K562 (cell line): ENCODE measurements at regions not wholly inside any gene's neighbourhood (a gene's known extent, or its start where the extent isn't known, plus 50 kb on each side); places are given as distances from the start of the nearest gene placed in this dataset.

Source experiments
- CEBPB ChIP-seq: fragments of 450-650 bp; IDR thresholded peaks from 2 replicates; pipeline ENCODE4 v1.6.1; 2016; ENCODE audit warnings: missing genetic modification characterization, missing compliant biosample characterization
- CEBPG ChIP-seq, 3 experiments: fragments of 200-800 bp in 1 of 3; sonication (Bioruptor generic) in 1 of 3; sonication (generic) in 1 of 3; formaldehyde crosslinking in 1 of 3; IDR thresholded peaks in 2 of 3; conservative IDR thresholded peaks in 1 of 3; 2 replicates each; pipeline versions ENCODE4 v1.6.1 to v1.8.0; 2016 to 2022; ENCODE audit warnings: missing compliant biosample characterization in 2 of 3, missing genetic modification characterization in 2 of 3, mild to moderate bottlenecking in 1 of 3, missing genetic modification reagents in 1 of 3
- MGA ChIP-seq: fragments of 450-650 bp; IDR thresholded peaks from 2 replicates; pipeline ENCODE4 v1.6.1; 2016; ENCODE audit warnings: mild to moderate bottlenecking, moderate library complexity
- ZNF407 ChIP-seq: fragments of 450-650 bp; IDR thresholded peaks from 2 replicates; pipeline ENCODE4 v1.6.1; 2016; ENCODE audit warnings: low read depth

- TF ChIP-seq MGA (no peak), ZNF407 (no peak), CEBPG (CRISPR knock-in tag; IDR thresholded peaks at IDR 0.05) (no peak), CEBPG (tag; conservative IDR thresholded peaks at IDR 0.05 in 1 of 2, IDR thresholded peaks at IDR 0.05 in 1 of 2) (peak; percentile 42 to 76), CEBPB (peak; percentile 37; the same call in 1 of the 2 replicates)
Observed at GRCh38 chr3:144187531-144188210, 216.0 kb downstream of the DIPK2A start (continued).
